ENCODE measurements at regions not wholly inside any gene's neighbourhood (a gene's known extent, or its start where the extent isn't known, plus 50 kb on each side); places are given as distances from the start of the nearest gene placed in this dataset.

DNA sequence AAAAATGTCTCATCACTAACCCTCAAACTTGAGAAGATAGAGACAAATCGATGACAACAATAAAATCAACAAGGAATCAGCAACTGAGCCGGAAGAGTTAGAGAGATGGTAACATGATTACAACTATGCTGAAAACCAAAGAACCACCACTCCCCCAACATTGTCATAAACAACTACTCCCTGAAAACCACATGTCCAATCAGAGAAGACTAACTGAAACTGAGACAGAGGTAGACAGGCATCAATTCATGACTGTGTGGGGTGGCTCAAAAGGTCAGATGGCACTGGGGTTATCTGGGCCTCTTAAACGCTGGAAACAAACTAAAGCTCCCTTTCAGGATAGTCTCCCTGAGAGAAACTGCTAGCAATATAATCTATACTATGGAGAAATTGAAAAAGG is 488.8 kb downstream of the KCTD12 start:
- TF ChIP-seq POLR2AphosphoS5 (IDR thresholded peaks at IDR 0.05; ENCODE audit: low read depth, low read length) (no peak), TAF1 (IDR thresholded peaks at IDR 0.05; ENCODE audit: borderline replicate concordance, low read depth, low read length) (no peak), POLR2A (IDR thresholded peaks at IDR 0.05; ENCODE audit: low read depth, low read length) (no peak)
- DNase-seq (ENCODE audit: insufficient read length), result no peak
- FAIRE-seq, result no peak

DNA sequence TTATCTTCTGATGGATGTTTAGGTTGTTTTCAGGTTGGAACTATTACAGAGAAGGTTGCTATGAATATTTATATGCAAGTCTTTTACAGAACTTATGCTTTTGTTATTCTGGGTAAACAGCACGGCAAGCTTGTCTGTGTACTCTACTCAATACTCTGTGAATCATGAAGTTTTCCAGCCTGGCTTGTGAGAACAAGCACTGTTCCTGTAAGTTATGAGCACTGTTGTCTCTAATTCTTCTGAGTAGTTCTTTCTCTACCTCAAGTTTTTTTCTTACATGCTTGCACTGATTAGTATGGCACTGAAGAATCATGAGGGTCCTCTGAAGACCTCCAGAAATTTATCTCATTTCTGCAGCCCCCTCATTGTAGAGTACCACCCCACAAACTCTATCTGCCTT is 496.9 kb downstream of the KCTD12 start:
- no peak for TF ChIP-seq POLR2AphosphoS5 (IDR thresholded peaks at IDR 0.05; ENCODE audit: low read depth, low read length)
- TF ChIP-seq TAF1 (IDR thresholded peaks at IDR 0.05; ENCODE audit: borderline replicate concordance, low read depth, low read length), result no peak
- no peak for TF ChIP-seq POLR2A (IDR thresholded peaks at IDR 0.05; ENCODE audit: low read depth, low read length)
- no peak for DNase-seq (ENCODE audit: insufficient read length)
- FAIRE-seq, result no peak

DNA sequence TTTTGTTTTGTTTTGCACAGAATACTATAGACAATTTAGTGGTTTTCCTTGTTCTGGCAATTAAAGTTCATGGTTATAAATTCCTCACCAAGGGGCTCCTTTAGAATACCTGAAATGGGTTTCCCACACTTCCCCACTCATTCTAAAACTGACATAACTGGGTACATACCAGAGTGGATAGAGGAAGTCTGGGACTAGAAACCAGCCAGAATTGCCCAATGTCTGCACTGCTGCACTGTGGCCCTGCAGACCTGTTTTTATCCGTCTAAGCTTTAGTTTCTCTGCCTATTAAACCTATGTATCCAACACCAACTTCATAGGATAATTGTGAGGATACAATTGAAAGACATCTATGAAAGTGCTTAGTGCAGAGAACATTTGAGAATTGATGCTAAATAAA is 498.6 kb downstream of the KCTD12 start:
- DNase-seq (ENCODE audit: insufficient read length), result no peak
- FAIRE-seq, result no peak
- TF ChIP-seq TAF1 (IDR thresholded peaks at IDR 0.05; ENCODE audit: borderline replicate concordance, low read depth, low read length) (no peak), POLR2A (IDR thresholded peaks at IDR 0.05; ENCODE audit: low read depth, low read length) (no peak), POLR2AphosphoS5 (IDR thresholded peaks at IDR 0.05; ENCODE audit: low read depth, low read length) (no peak)

DNA sequence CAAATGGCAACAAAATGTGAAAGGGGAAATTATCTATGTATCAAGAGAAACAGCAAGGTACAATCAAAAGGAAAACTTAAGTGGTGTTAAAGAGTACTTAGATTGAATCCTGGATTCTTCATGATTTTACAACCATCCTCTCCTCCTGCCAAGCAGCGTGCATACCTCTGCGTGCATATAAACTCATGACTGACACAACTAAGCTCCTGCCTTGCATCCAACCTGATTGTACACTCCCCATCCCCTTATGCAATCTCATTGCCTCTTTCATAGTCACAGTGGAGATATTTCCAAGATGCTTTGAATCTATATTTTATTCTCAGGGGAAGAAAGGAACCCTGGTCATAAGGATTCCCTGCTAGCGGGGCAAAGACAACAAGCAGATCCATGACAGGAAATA is 499.9 kb downstream of the KCTD12 start:
- no peak for TF ChIP-seq TAF1 (IDR thresholded peaks at IDR 0.05; ENCODE audit: borderline replicate concordance, low read depth, low read length)
- DNase-seq (ENCODE audit: insufficient read length) (no peak), FAIRE-seq (no peak)

DNA sequence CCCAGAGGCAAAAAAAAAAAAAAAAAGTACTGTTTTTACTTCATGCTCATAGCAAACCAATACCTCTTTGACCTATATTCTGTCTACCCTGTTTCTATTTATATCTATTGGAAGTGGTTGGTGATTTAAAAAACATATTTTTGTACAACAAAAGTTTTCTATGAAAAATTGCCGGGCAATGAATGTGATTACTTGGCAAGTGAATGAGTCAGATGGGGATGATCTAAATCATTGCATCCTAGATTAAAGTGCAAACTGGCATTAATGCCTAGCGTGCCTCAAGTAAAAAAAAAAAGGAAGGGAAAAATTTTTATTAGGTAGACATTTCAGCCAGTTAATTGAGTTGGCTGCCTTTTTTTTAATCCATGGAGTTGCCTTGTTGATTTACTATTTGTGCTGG is 500.6 kb downstream of the KCTD12 start:
- FAIRE-seq (no peak), DNase-seq (ENCODE audit: insufficient read length) (no peak)
- TF ChIP-seq POLR2AphosphoS5 (IDR thresholded peaks at IDR 0.05; ENCODE audit: low read depth, low read length), result no peak
- no peak for TF ChIP-seq TAF1 (IDR thresholded peaks at IDR 0.05; ENCODE audit: borderline replicate concordance, low read depth, low read length)
- TF ChIP-seq POLR2A (IDR thresholded peaks at IDR 0.05; ENCODE audit: low read depth, low read length), result no peak

DNA sequence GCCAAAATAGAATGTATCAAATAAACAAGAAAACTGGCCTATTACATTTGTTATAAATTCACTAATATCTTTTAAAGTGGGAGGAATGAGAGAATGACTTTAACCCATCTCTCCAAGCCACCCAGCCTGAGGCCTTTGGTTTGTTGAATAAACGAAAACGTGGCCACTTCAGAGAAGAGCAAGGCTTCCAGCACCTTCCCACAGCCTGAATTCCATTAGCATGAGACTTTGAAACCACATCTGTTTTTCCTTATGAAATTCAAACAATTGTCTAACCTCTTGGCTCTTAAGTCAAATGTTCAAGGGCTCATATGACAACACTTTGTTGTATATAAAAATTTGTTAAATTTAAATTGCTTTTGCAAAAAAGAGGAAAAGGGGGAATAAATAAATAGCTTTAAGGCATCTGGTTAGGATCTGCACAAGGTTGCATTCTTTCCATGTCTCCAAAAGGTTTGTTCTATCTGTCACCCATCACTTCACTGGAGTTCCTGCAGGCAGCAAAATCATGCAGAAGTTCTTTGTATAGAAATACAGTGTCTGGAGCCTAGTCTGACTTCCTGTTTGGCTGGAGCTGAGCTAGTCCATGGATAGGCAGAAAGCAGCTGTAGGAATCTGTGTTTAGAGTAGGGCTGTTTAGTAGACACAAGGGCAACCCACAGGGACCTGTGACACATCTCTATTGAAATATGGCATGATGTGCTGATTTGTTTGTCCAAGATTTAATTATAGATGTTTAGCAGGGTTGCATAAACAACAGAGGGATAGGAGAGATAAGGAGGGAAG is 502.3 kb downstream of the KCTD12 start:
- FAIRE-seq (no peak), DNase-seq (ENCODE audit: insufficient read length) (no peak)
- TF ChIP-seq POLR2AphosphoS5 (IDR thresholded peaks at IDR 0.05; ENCODE audit: low read depth, low read length), result no peak
- TF ChIP-seq POLR2A (IDR thresholded peaks at IDR 0.05; ENCODE audit: low read depth, low read length), result no peak
- no peak for TF ChIP-seq TAF1 (IDR thresholded peaks at IDR 0.05; ENCODE audit: borderline replicate concordance, low read depth, low read length)

DNA sequence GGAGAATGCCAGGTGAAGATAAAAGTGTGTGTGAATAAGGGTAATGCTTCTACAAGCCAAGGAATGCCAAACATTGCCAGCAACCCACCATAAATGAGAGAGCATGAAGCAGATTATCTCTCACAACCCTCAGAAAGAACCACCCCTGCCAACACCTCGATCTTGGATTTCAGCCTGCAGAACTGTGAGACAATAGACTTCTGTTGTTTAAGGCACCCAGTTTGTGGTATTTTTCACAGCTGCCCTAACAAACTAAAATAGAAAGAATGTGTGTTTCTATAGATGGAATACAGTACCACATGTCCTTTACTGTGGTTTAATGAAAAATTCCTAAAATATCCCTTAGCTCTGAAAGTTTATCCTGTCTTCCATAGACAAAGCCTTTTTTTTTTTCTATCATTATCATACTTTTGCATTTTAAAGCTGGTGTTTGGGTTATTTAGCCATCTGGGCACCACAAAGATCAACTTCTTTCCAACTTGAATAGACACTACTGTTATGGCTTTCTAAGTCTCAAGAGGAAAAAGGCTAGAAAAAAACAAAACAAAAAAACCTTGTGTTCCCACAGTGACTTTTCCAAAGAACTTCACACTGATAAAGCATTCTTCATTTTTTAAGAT is 505.6 kb downstream of the KCTD12 start:
- FAIRE-seq (no peak), DNase-seq (ENCODE audit: insufficient read length) (no peak)
- TF ChIP-seq TAF1 (IDR thresholded peaks at IDR 0.05; ENCODE audit: borderline replicate concordance, low read depth, low read length), result no peak
- no peak for TF ChIP-seq POLR2AphosphoS5 (IDR thresholded peaks at IDR 0.05; ENCODE audit: low read depth, low read length)
- TF ChIP-seq POLR2A (IDR thresholded peaks at IDR 0.05; ENCODE audit: low read depth, low read length), result no peak

DNA sequence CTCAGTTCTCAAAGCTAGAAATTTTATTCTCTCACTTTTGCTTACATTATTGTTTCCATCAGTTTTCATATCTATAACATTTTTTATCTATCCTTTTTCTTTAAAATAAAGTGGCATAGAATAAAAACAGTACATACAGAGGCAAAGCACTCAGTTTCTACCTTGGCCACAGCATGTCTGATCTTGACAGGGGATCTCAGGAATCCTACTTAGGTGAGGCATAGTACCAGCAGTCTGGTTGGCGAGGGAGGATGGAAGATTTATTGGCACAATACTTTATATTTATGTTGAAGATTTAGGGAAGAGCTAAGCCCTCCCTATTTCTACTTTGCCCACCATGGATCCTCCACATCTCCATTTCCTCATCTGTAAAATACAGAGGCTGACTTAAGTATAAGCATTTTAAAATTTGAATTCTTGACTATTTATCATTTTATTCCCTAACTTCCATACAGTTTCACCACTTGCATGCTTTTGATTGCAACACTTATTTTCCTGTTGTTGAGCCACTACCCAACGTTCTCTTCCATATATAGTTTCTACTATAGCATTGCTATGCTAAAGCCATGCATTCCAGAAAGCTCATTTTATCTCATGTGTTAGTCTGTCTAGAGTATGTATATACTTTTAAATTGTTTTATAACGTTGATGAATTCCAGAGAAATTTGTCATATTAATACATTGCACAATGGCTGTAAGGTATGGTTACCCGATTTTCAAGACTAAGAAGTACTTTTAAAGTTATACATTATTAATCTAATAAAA is 506.7 kb downstream of the KCTD12 start:
- FAIRE-seq (no peak), DNase-seq (ENCODE audit: insufficient read length) (no peak)
- TF ChIP-seq TAF1 (IDR thresholded peaks at IDR 0.05; ENCODE audit: borderline replicate concordance, low read depth, low read length) (no peak), POLR2AphosphoS5 (IDR thresholded peaks at IDR 0.05; ENCODE audit: low read depth, low read length) (no peak), POLR2A (IDR thresholded peaks at IDR 0.05; ENCODE audit: low read depth, low read length) (no peak)

DNA sequence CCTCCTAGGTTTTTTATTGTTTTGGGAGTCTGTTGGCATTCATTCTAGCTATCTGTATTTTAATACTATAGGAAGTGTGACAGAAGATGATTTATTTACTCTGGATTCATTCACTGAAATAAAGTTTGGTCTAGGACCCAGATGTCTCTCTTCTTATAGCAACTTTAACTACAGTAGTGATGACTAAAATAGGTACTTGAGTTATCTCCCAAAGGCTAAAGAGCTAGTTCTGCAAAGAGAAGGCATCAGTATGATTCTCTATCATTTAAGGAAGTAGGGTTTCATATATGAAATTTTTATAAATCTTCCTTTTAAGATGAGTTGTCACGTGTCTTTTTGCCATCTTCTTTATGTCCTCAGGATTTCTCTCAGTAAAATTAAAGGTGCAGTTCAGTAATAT is 507.4 kb downstream of the KCTD12 start:
- TF ChIP-seq TAF1 (IDR thresholded peaks at IDR 0.05; ENCODE audit: borderline replicate concordance, low read depth, low read length) (no peak), POLR2AphosphoS5 (IDR thresholded peaks at IDR 0.05; ENCODE audit: low read depth, low read length) (no peak), POLR2A (IDR thresholded peaks at IDR 0.05; ENCODE audit: low read depth, low read length) (no peak)
- FAIRE-seq (no peak), DNase-seq (ENCODE audit: insufficient read length) (no peak)

DNA sequence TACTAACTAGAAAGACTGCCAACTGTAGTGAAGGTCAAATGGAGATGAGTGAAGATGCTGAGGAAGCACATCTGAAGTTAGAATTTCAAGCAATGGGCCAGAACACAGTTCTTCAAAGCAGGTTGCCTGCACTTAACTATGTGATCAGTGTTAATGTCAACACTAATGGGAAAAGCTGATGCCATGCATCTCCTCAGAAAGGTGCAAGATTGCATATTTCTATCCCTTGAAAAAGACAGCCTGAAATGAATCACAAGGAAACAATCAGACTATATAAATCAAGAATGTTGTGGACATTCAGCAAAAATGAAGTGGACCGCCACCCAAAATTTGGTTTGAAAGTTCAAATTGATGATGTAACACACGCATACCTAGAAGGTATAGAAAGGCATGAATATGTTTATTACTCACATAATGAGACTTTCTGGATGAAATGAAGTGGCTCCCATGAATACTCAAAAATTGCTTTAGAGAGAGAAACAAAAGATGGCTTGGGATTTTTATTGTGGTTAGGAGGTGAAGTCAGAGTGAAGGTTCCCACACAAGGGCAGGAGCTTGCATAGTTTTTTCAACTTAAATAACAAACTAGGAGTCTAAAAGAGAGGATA is 522.4 kb downstream of the KCTD12 start:
- no peak for FAIRE-seq
- TF ChIP-seq POLR2AphosphoS5 (IDR thresholded peaks at IDR 0.05; ENCODE audit: low read depth, low read length) (no peak), POLR2A (IDR thresholded peaks at IDR 0.05; ENCODE audit: low read depth, low read length) (no peak), TAF1 (IDR thresholded peaks at IDR 0.05; ENCODE audit: borderline replicate concordance, low read depth, low read length) (no peak)

DNA sequence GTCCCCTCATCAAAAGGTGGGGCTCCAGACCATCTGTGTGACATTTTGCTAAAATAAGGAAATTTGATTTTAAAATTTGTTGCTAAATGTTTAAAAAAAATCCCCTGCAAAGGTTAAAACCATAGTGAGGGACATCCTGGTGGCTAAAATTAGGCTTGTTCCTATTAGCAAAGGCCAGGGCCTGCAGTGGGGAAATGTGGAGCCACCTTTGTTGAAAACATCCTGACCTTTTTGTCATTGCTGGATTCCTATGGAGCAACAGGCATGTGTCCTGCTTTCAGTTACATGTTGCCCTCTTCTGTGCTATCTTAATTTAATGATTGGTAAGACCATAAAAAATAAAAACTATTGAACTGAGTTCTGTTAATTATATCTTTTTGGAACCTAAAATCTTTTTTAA is 524.3 kb downstream of the KCTD12 start:
- no peak for DNase-seq (ENCODE audit: insufficient read length)
- no peak for TF ChIP-seq POLR2A (IDR thresholded peaks at IDR 0.05; ENCODE audit: low read depth, low read length)
- TF ChIP-seq POLR2AphosphoS5 (IDR thresholded peaks at IDR 0.05; ENCODE audit: low read depth, low read length), result no peak
- TF ChIP-seq TAF1 (IDR thresholded peaks at IDR 0.05; ENCODE audit: borderline replicate concordance, low read depth, low read length), result no peak
- FAIRE-seq, result no peak

More for the DNA sequence above, 522.4 kb downstream of the KCTD12 start:
- DNase-seq (ENCODE audit: insufficient read length), result no peak
